HEK293 (cell line): ENCODE measurements at regions not wholly inside any gene's neighbourhood (a gene's known extent, or its start where the extent isn't known, plus 50 kb on each side); places are given as distances from the start of the nearest gene placed in this dataset.

ENCODE experiments used
- CTCF ChIA-PET: fragments of 350-600 bp; formaldehyde crosslinking; extraction: SDS; loops from one replicate; lab custom pipeline; 2021; ENCODE audit warnings: antibody characterized with exemption; lab: Yijun Ruan, JAX
- POLR2A ChIA-PET: fragments of 300-600 bp; formaldehyde crosslinking; extraction: SDS; loops from one replicate; lab custom pipeline; 2020; ENCODE audit warnings: antibody characterized with exemption, inconsistent platforms; lab: Yijun Ruan, JAX
- H3K27ac ChIP-seq: fragments of 200-500 bp; sonication (Bioruptor generic); 2 replicates; pipeline ENCODE4 v1.5.1; 2014; ENCODE audit warnings: low read depth, low read length, control low read depth, inconsistent platforms; ENCODE audit errors: extremely low read depth
- H3K36me3 ChIP-seq, 2 experiments: fragments of 200-500 bp in 1 of 2; sonication (Bioruptor generic) in 1 of 2; 1 replicate in 1 of 2; 2 replicates in 1 of 2; pipeline ENCODE4 v1.5.1; 2014 to 2017; ENCODE audit warnings: inconsistent platforms in 2 of 2, low read length in 2 of 2; ENCODE audit not compliant: control insufficient read depth in 2 of 2, insufficient read depth in 1 of 2
- H3K4me1 ChIP-seq: fragments of 200-500 bp; sonication (Bioruptor generic); 2 replicates; pipeline ENCODE4 v1.5.1; 2014; ENCODE audit warnings: mild to moderate bottlenecking, low read length, inconsistent platforms; ENCODE audit not compliant: control insufficient read depth, insufficient read depth
- H3K4me3 ChIP-seq: 2 replicates; pipeline ENCODE4 v1.5.1; 2011; ENCODE audit warnings: low read depth, mild to moderate bottlenecking, control low read depth, low read length, moderate library complexity
- H3K9me3 ChIP-seq: fragments of 200-500 bp; sonication (Bioruptor generic); 2 replicates; pipeline ENCODE4 v1.5.1; 2014; ENCODE audit warnings: low read depth, low read length, inconsistent platforms; ENCODE audit not compliant: control insufficient read depth, insufficient read depth
- ATF2 ChIP-seq: fragments of 450-650 bp; formaldehyde crosslinking; IDR thresholded peaks from 2 replicates; pipeline ENCODE4 v1.5.1; 2016; ENCODE audit warnings: missing biosample characterization, missing genetic modification characterization, low read depth
- BCL11B ChIP-seq: fragments of 450-650 bp; formaldehyde crosslinking; IDR thresholded peaks from 2 replicates; pipeline ENCODE4 v1.5.1; 2016; ENCODE audit warnings: low read depth, missing biosample characterization, missing genetic modification characterization
- FEZF1 ChIP-seq: fragments of 450-650 bp; formaldehyde crosslinking; IDR thresholded peaks from 2 replicates; pipeline ENCODE4 v1.5.1; 2016; ENCODE audit warnings: missing biosample characterization, missing genetic modification characterization
- GLI4 ChIP-seq: fragments of 450-650 bp; formaldehyde crosslinking; IDR thresholded peaks from 2 replicates; pipeline ENCODE4 v1.5.1; 2016; ENCODE audit warnings: missing biosample characterization, missing genetic modification characterization
- HIC1 ChIP-seq: fragments of 450-650 bp; formaldehyde crosslinking; IDR thresholded peaks from 2 replicates; pipeline ENCODE4 v1.5.1; 2016; ENCODE audit warnings: missing biosample characterization, missing genetic modification characterization
- HOXD13 ChIP-seq: sonication (generic); formaldehyde crosslinking; IDR thresholded peaks from 2 replicates; pipeline ENCODE4 v1.8.0; 2022; ENCODE audit warnings: missing genetic modification reagents, borderline replicate concordance
- KLF17 ChIP-seq: fragments of 450-650 bp; formaldehyde crosslinking; IDR thresholded peaks from 2 replicates; pipeline ENCODE4 v1.5.1; 2016; ENCODE audit warnings: missing biosample characterization, missing genetic modification characterization
- PBX3 ChIP-seq: sonication (generic); formaldehyde crosslinking; IDR thresholded peaks from 2 replicates; pipeline ENCODE4 v1.8.1; 2022; ENCODE audit warnings: mild to moderate bottlenecking, moderate library complexity, missing genetic modification reagents
- PRDM1 ChIP-seq: fragments of 450-650 bp; formaldehyde crosslinking; IDR thresholded peaks from 2 replicates; pipeline ENCODE4; 2016; ENCODE audit warnings: missing biosample characterization, missing genetic modification characterization
- SP2 ChIP-seq: fragments of 450-650 bp; formaldehyde crosslinking; IDR thresholded peaks from 2 replicates; pipeline ENCODE4 v1.5.1; 2016; ENCODE audit warnings: missing biosample characterization, missing genetic modification characterization
- SP7 ChIP-seq: fragments of 450-650 bp; formaldehyde crosslinking; IDR thresholded peaks from 2 replicates; pipeline ENCODE4 v1.5.1; 2016; ENCODE audit warnings: missing biosample characterization, missing genetic modification characterization
- TRIM28 ChIP-seq: IDR thresholded peaks from 2 replicates; pipeline ENCODE4 v1.6.1; 2011; ENCODE audit warnings: low read length, control low read depth, borderline replicate concordance
- ZFP3 ChIP-seq: fragments of 450-650 bp; formaldehyde crosslinking; IDR thresholded peaks from 2 replicates; pipeline ENCODE4 v1.5.1; 2016; ENCODE audit warnings: low read depth, missing biosample characterization, missing genetic modification characterization
- ZFP37 ChIP-seq: fragments of 450-650 bp; formaldehyde crosslinking; IDR thresholded peaks from 2 replicates; pipeline ENCODE4 v1.5.1; 2016; ENCODE audit warnings: missing biosample characterization, missing genetic modification characterization
- ZNF121 ChIP-seq: fragments of 450-650 bp; formaldehyde crosslinking; IDR thresholded peaks from 2 replicates; pipeline ENCODE4 v1.5.1; 2016; ENCODE audit warnings: missing biosample characterization, missing genetic modification characterization
- ZNF19 ChIP-seq: fragments of 450-650 bp; formaldehyde crosslinking; IDR thresholded peaks from 2 replicates; pipeline ENCODE4; 2016; ENCODE audit warnings: missing biosample characterization, missing genetic modification characterization, low read depth
- ZNF221 ChIP-seq: fragments of 450-650 bp; formaldehyde crosslinking; IDR thresholded peaks from 2 replicates; pipeline ENCODE4 v1.5.1; 2017; ENCODE audit warnings: missing biosample characterization, missing genetic modification characterization, borderline replicate concordance
- ZNF223 ChIP-seq: fragments of 450-650 bp; formaldehyde crosslinking; IDR thresholded peaks from 2 replicates; pipeline ENCODE4 v1.5.1; 2016; ENCODE audit warnings: missing biosample characterization, missing genetic modification characterization
- ZNF23 ChIP-seq: fragments of 450-650 bp; formaldehyde crosslinking; IDR thresholded peaks from 2 replicates; pipeline ENCODE4 v1.5.1; 2016; ENCODE audit warnings: missing biosample characterization, missing genetic modification characterization, borderline replicate concordance
- ZNF24 ChIP-seq: fragments of 450-650 bp; formaldehyde crosslinking; IDR thresholded peaks from 2 replicates; pipeline ENCODE4 v1.5.1; 2016; ENCODE audit warnings: missing biosample characterization, missing genetic modification characterization
- ZNF311 ChIP-seq: fragments of 450-650 bp; formaldehyde crosslinking; IDR thresholded peaks from 2 replicates; pipeline ENCODE4 v1.5.1; 2017; ENCODE audit warnings: missing biosample characterization, missing genetic modification characterization, borderline replicate concordance
- ZNF391 ChIP-seq: fragments of 450-650 bp; formaldehyde crosslinking; IDR thresholded peaks from 2 replicates; pipeline ENCODE4 v1.5.1; 2016; ENCODE audit warnings: low read depth, missing biosample characterization, missing genetic modification characterization, borderline replicate concordance
- ZNF510 ChIP-seq: fragments of 450-650 bp; formaldehyde crosslinking; IDR thresholded peaks from 2 replicates; pipeline ENCODE4 v1.5.1; 2018; ENCODE audit warnings: mild to moderate bottlenecking, missing genetic modification characterization, missing biosample characterization; ENCODE audit not compliant: insufficient replicate concordance
- ZNF529 ChIP-seq: fragments of 450-650 bp; formaldehyde crosslinking; IDR thresholded peaks from 2 replicates; pipeline ENCODE4 v1.5.1; 2017; ENCODE audit warnings: missing genetic modification characterization, missing biosample characterization; ENCODE audit not compliant: insufficient replicate concordance
- ZNF530 ChIP-seq: fragments of 450-650 bp; formaldehyde crosslinking; IDR thresholded peaks from 2 replicates; pipeline ENCODE4 v1.5.1; 2016; ENCODE audit warnings: low read depth, missing biosample characterization, missing genetic modification characterization
- ZNF561 ChIP-seq: fragments of 450-650 bp; IDR thresholded peaks from 2 replicates; pipeline ENCODE4 v1.5.1; 2018; ENCODE audit warnings: missing biosample characterization, missing genetic modification characterization, borderline replicate concordance
- ZNF621 ChIP-seq: fragments of 450-650 bp; formaldehyde crosslinking; IDR thresholded peaks from 2 replicates; pipeline ENCODE4 v1.5.1; 2017; ENCODE audit warnings: missing biosample characterization, missing genetic modification characterization
- ZNF629 ChIP-seq: fragments of 450-650 bp; formaldehyde crosslinking; IDR thresholded peaks from 2 replicates; pipeline ENCODE4 v1.5.1; 2017; ENCODE audit warnings: missing biosample characterization, missing genetic modification characterization
- ZNF660 ChIP-seq: fragments of 450-650 bp; IDR thresholded peaks from 2 replicates; pipeline ENCODE4 v1.5.1; 2018; ENCODE audit warnings: missing biosample characterization, mild to moderate bottlenecking, missing genetic modification characterization
- ZNF792 ChIP-seq: fragments of 450-650 bp; formaldehyde crosslinking; IDR thresholded peaks from 2 replicates; pipeline ENCODE4 v1.5.1; 2016; ENCODE audit warnings: missing biosample characterization, missing genetic modification characterization

GRCh38 chr3:175895731-175896130, 1036.6 kb downstream of the NAALADL2 start:
- Histone ChIP-seq H3K27ac (no peak overlapping the region), H3K36me3 (no peaks in the 10 kb centered on the region), H3K4me1 (no peaks in the 10 kb centered on the region), H3K4me3 (no peak overlapping the region), H3K9me3 (no peaks in the 10 kb centered on the region)
- TF ChIP-seq SP2 (tag by site-specific recombination) (no peak), ZNF121 (tag by site-specific recombination) (no peak), HOXD13 (CRISPR knock-in tag) (no peak), PBX3 (no peak), ATF2 (tag by site-specific recombination) (no peak), ZNF223 (tag by site-specific recombination) (no peak), KLF17 (tag by site-specific recombination) (no peak), ZNF221 (no peak), ZNF530 (tag by site-specific recombination) (no peak), ZFP3 (no peak), ZNF24 (tag by site-specific recombination) (no peak), ZNF19 (tag by site-specific recombination) (no peak), HIC1 (no peak), ZNF660 (tag by site-specific recombination) (no peak), ZNF792 (tag by site-specific recombination) (no peak), ZNF529 (no peak), ZFP37 (tag by site-specific recombination) (no peak), ZNF23 (tag by site-specific recombination) (no peak), FEZF1 (no peak), ZNF391 (tag by site-specific recombination) (no peak)
- POLR2A ChIA-PET: no interaction called here
- CTCF ChIA-PET: no interaction called here

- H3K4me1 ChIP-seq: no peaks in the 10 kb centered on the region
- CTCF ChIA-PET: no interaction called here
- no peak overlapping the region for H3K27ac ChIP-seq
- H3K36me3 ChIP-seq: no peaks in the 10 kb centered on the region
- H3K9me3 ChIP-seq: no peaks in the 10 kb centered on the region
- H3K4me3 ChIP-seq: no peak overlapping the region
- POLR2A ChIA-PET: no interaction called here
- no peak for TF ChIP-seq BCL11B (tag by site-specific recombination)
- no peak for TF ChIP-seq SP7 (tag by site-specific recombination)
- TF ChIP-seq ZNF311 (tag by site-specific recombination): no peak
- TF ChIP-seq PRDM1 (tag by site-specific recombination): no peak
- no peak for TF ChIP-seq ZNF510 (tag by site-specific recombination)
- TF ChIP-seq TRIM28: no peak
- no peak for TF ChIP-seq GLI4
- no peak for TF ChIP-seq ZNF629
- no peak for TF ChIP-seq ZNF561 (tag by site-specific recombination)
- no peak for TF ChIP-seq ZNF621 (tag by site-specific recombination)
Measured at GRCh38 chr3:175893566-175893965, 1034.4 kb downstream of the NAALADL2 start.
